Right lobe of liver (tissue), 6 donors: ENCODE measurements at regions not wholly inside any gene's neighbourhood (a gene's known extent, or its start where the extent isn't known, plus 50 kb on each side); places are given as distances from the start of the nearest gene placed in this dataset.

Source experiments
- ATAC-seq, 4 donors: fragments of 200-7000 bp; cut with Tn5 transposase; one replicate each; pipeline ENCODE4 v1.9.1; 2020; ENCODE audit warnings: mild to moderate bottlenecking in 4 of 4, moderate library complexity in 4 of 4
- DNase-seq, 3 donors: peaks; one replicate each; pipeline ENCODE4 v3.0.0-alpha.2; 2020
- H3K27ac ChIP-seq, 3 donors: fragments of 200-600 bp; one replicate each; pipeline ENCODE4 v1.8.0; 2022
- H3K27me3 ChIP-seq, 2 donors: fragments of 200-600 bp; one replicate each; pipeline ENCODE4 v1.8.0; 2022
- H3K36me3 ChIP-seq, 4 donors: fragments of 200-600 bp; sonication (generic) in 1 of 4; one replicate each; pipeline versions ENCODE4 v1.5.1 to v1.8.0; 2017 to 2022; ENCODE audit warnings: control low read depth in 1 of 4
- H3K4me1 ChIP-seq, 4 donors: fragments of 200-600 bp; sonication (generic) in 1 of 4; one replicate each; pipeline versions ENCODE4 v1.5.1 to v1.8.0; 2017 to 2022; ENCODE audit warnings: control low read depth in 1 of 4
- H3K4me3 ChIP-seq, 3 donors: fragments of 200-600 bp; one replicate each; pipeline ENCODE4 v1.8.0; 2022
- H3K9me3 ChIP-seq, 4 donors: fragments of 200-600 bp; sonication (generic) in 1 of 4; one replicate each; pipeline versions ENCODE4 v1.5.1 to v1.8.0; 2017 to 2022; ENCODE audit warnings: control low read depth in 1 of 4
- POLR2A ChIP-seq: fragments of 450-650 bp; IDR thresholded peaks from one replicate; pipeline ENCODE4 v1.6.1; 2017; ENCODE audit warnings: antibody characterized with exemption, mild to moderate bottlenecking
- WGBS: methylation state at CpG from one replicate; pipeline ENCODE4 v1.1.6; 2018; ENCODE audit warnings: low coverage, low lambda C conversion rate; ENCODE audit not compliant: insufficient coverage; ENCODE audit errors: missing lambda C conversion rate; 5-methylcytosine and 5-hydroxymethylcytosine counted together
- intact Hi-C, 2 donors: fragments of 100-400 bp; cut with DNase I; formaldehyde crosslinking; loops; one replicate each; pipeline versions ENCODE4 v1.11.2 to v1.14.1; 2022
- TF ChIP-seq, protein P1 (sequence below), 4 donors: fragments of 200-600 bp in 3 of 4; fragments of 450-650 bp in 1 of 4; IDR thresholded peaks; one replicate each; pipeline versions ENCODE4 v1.5.1 to v1.8.0; 2016 to 2022; ENCODE audit warnings: antibody characterized with exemption in 4 of 4, mild to moderate bottlenecking in 2 of 4
- donor health status: DM: no; HTN: yes; CAD: no.
- donor health status: DM: no; HTN: no; CAD: no.
- donor health status: DM: no; HTN: no; CAD: no.
- donor health status: DM: no; HTN: yes; CAD: no.
- donor health status: DM: no; HTN: yes; CAD: no.

DNA sequence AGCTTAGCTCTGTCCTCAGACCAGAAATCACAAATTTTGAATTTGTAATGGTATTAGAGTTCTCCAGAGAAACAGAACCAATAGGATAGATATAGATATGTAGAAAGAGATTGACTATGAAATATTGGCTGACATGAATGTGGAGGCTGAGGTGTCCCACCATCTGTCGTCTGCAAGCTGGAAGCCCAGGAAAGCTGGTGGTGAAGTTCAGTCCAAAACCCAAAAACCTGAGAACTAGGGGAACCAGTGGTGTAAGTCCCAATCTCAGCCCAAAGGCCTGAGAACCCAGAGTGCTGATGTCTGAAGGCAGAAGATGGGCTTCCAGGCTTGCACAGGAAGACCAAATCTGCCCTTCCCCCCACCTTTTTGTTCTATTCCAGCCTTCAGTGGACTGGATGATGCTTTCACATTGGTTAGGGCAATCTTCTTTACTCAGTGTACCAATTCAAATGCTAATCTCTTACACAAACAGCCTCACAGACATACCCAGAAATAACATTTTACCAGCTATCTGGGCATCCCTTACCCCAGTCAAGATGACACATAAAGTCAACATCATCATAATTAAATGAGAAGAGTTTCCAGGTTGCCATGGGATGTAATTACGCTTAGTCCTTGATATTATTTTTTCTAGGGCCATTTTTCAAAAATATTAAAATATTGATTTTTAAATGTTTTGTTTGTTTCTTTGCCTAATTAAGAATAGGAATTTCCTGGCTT lies 570.8 kb downstream of the UTRN start:
- intact Hi-C loops = no loop called here
- ATAC-seq = no peak
- 96% methylated on average over 2 of the region's 2 CpGs for WGBS

DNA sequence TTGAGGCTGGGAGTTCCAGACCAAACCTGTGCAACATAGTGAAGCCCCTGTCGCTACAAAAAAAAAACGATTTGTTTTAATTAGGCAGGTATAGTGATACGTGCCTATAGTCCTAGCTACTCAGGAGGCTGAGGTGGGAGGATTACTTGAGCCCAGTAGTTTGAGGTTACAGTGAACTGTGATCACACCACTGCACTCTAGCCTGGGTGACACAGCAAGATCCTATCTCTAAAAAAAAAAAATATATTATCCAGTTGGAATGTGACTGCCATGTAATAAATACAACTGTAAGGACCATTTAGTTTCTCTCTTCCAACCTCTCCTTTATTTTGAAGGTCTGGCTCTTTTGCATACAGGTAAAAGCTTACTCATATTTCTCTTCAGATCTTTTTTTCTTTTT lies 571.5 kb downstream of the UTRN start:
- DNase-seq (no peak), ATAC-seq (no peak)
- Histone ChIP-seq H3K9me3 (no peaks in the 10 kb centered on the region), H3K4me1 (no peaks in the 10 kb centered on the region), H3K27ac (no peak overlapping the region), H3K4me3 (no peak overlapping the region), H3K36me3 (peaks cover 0 to 6% (median 2%) of the 10 kb centered on the region in 4 donors), H3K27me3 (no peaks in the 10 kb centered on the region)
- no peak for TF ChIP-seq POLR2A
- TF ChIP-seq, protein P1, sequence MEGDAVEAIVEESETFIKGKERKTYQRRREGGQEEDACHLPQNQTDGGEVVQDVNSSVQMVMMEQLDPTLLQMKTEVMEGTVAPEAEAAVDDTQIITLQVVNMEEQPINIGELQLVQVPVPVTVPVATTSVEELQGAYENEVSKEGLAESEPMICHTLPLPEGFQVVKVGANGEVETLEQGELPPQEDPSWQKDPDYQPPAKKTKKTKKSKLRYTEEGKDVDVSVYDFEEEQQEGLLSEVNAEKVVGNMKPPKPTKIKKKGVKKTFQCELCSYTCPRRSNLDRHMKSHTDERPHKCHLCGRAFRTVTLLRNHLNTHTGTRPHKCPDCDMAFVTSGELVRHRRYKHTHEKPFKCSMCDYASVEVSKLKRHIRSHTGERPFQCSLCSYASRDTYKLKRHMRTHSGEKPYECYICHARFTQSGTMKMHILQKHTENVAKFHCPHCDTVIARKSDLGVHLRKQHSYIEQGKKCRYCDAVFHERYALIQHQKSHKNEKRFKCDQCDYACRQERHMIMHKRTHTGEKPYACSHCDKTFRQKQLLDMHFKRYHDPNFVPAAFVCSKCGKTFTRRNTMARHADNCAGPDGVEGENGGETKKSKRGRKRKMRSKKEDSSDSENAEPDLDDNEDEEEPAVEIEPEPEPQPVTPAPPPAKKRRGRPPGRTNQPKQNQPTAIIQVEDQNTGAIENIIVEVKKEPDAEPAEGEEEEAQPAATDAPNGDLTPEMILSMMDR (IDR thresholded peaks at IDR 0.05) = no peak
- intact Hi-C loops = no loop called here
- WGBS = 87% methylated on average over 3 of the region's 3 CpGs

More for the DNA sequence above, 570.8 kb downstream of the UTRN start:
- no peaks in the 10 kb centered on the region for H3K4me1 ChIP-seq
- DNase-seq = no peak
- no peaks in the 10 kb centered on the region for H3K9me3 ChIP-seq
- H3K27me3 ChIP-seq = no peaks in the 10 kb centered on the region
- H3K4me3 ChIP-seq = no peak overlapping the region
- peaks cover 0 to 12% (median 2%) of the 10 kb centered on the region in 4 donors for H3K36me3 ChIP-seq
- TF ChIP-seq, protein P1 (IDR thresholded peaks at IDR 0.05) = no peak
- no peak for TF ChIP-seq POLR2A
- H3K27ac ChIP-seq = no peak overlapping the region

DNA sequence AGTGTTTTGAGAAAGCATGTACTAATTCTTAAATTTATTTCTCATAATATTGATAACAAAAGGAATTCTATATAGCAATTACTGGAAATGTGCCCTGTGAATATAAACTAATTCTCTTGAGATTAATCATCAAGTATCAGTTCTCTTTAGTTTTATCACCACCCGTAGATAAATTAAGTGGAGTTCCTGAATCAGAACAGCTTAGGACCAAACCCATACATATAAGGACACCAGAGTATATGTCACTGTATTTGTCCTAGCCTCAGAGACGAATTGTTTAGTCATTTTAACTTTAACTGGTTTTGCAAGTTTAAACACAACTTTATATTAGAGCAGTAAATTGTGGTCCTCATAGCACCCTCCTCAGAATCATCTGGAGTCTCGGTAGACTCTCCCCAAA lies 572.0 kb downstream of the UTRN start:
- TF ChIP-seq POLR2A = no peak
- TF ChIP-seq, protein P1 (IDR thresholded peaks at IDR 0.05) = no peak
- intact Hi-C loops = no loop called here
- no peaks in the 10 kb centered on the region for H3K9me3 ChIP-seq
- H3K36me3 ChIP-seq = peaks cover 0 to 1% (median under 1%) of the 10 kb centered on the region in 4 donors
- no peak overlapping the region for H3K27ac ChIP-seq
- no peaks in the 10 kb centered on the region for H3K27me3 ChIP-seq
- ATAC-seq = no peak
- 57% methylated on average over 3 of the region's 3 CpGs for WGBS
- H3K4me1 ChIP-seq = no peaks in the 10 kb centered on the region
- DNase-seq = no peak
- no peak overlapping the region for H3K4me3 ChIP-seq

DNA sequence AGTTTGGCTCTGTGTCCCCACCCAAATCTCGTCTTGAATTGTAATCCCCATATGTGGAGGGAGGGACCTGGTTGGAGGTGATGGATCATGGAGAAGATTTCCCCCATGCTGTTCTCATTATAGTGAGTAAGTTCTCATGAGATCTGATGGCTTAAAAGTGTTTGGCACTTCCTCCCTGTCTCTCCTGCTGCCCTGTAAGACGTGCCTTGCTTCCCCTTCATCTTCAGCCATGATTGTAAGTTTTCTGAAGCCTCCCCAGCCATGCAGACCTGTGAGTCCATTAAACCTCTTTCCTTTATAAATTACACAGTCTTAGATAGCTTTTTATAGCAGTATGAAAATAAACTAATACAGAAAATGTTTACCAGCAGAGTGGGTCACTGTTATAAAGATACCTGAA lies 577.6 kb downstream of the UTRN start:
- no peak for DNase-seq
- Histone ChIP-seq H3K36me3 (no peaks in the 10 kb centered on the region), H3K9me3 (no peaks in the 10 kb centered on the region), H3K4me1 (no peaks in the 10 kb centered on the region), H3K4me3 (no peak overlapping the region), H3K27ac (no peak overlapping the region), H3K27me3 (no peaks in the 10 kb centered on the region)
- intact Hi-C loops = no loop called here
- no peak for ATAC-seq
- 100% methylated on average over 1 of the region's 2 CpGs for WGBS
- TF ChIP-seq, protein P1 (IDR thresholded peaks at IDR 0.05) = no peak
- no peak for TF ChIP-seq POLR2A
